GM11168 (cell line): ENCODE measurements at regions not wholly inside any gene's neighbourhood (a gene's known extent, or its start where the extent isn't known, plus 50 kb on each side); places are given as distances from the start of the nearest gene placed in this dataset.
"Not testable (repeated sequence)": the region's sequence is repeated elsewhere in the genome, so short reads cannot be mapped to it uniquely, and the experiment has no call there.

Source experiments
- in situ Hi-C: fragments of 300-500 bp; cut with MboI; formaldehyde crosslinking; loops from one replicate; pipeline ENCODE4 v1.12.0; 2022; ENCODE audit warnings: low sequenced_read_pairs; ENCODE audit not compliant: unreplicated experiment

- in situ Hi-C loops = no loop called here
These were observed 197.2 kb downstream of the GRXCR1 start for GRCh38 chr4:43089730-43090129.

GRCh38 chr4:43103048-43103447, 210.5 kb downstream of the GRXCR1 start:
- in situ Hi-C loops = no loop called here

DNA sequence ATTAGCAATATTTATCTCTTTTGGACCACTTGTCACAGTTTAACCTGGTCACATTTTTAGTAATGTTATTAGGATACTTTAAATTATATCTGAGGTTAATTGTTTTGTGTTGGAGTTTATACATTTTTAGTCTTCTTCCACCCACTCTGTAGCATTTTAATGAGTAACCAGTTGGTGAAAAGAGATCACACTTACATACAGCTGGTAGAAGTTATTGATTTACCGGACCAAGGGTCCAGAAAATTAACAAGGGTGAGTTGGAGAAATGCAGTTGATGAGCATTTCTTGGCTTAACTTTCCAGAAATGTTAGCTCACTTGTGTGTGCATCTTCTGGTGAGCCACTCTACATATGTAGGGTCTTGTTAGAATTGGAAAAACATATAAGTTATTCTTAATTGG, 219.6 kb downstream of the GRXCR1 start:
- in situ Hi-C loops = no loop called here

DNA sequence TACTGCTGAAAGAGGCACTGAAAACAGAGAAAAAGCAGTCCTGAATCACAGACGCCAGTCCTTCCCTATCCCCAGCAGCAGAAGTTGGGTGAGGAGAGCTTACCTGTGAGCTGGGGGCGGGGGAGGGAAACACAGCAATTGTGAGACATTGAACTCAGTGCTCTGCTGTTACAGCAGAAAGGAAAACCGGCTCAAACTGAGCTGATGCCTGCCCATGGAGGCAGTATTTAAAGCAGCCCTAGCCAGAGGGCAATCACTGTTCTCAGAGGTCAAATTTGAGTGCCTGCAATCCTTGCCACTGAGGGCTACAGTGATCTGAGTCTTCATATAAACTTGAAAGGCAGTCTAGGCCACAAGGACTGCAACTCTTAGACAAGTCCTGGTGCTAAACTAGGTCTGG, 220.7 kb downstream of the GRXCR1 start:
- in situ Hi-C loops = no loop called here

DNA sequence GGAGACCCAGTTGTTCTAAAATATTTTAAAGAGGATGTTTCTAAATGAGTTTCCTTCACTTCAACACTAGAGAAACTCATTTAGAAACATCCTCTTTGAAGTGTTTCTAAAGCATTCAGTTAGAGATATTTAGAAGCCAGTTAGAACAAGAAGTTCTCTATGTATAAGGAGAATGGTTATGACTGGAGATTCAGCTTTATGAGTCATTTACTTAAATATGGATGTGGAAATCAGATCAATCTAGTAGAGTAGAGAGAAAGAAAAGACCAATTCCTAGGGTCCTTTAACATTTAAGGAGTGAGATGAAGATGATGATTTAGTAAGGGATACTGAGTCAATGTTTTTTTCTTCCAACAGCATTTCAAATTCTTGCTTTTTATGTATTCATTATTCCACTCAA, 234.1 kb downstream of the GRXCR1 start:
- in situ Hi-C loops = no loop called here

DNA sequence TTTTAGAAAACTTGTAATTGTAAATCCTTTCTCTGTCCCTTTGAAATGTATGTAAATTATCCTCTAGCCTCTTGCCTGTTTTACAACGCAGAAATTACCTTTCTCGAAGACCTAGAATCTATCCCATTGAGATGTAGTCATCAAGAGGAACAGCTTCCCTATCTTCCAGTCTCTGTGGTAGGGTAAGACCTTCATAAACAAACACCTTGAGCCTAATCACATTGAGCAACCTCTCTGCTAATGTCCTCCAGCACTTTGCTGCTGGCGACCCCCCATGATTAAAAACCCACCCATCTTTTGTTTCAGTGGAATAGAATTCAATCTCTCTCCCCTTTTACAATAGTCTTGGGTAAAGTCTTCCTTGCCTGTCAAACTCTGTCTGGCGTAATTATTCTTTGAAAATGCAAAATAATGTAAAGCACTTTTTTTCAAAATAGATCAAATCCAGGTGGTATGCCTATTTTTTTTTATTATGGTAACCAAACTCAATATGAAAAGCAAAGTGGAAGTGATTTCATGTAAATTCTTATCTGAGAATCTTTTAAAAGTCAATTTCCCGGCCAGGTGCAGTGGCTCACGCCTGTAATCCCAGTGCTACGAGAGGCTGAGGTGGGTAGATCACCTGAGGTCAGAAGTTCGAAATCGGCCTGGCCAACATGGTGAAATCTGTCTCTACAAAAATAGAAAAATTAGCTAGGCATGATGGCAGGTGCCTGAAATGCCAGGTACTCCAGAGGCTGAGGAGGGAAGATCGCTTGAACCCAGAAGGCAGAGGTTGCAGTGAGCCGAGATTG, 237.9 kb downstream of the GRXCR1 start:
- in situ Hi-C loops = no loop called here

GRCh38 chr4:43132010-43132582, 239.6 kb downstream of the GRXCR1 start:
- in situ Hi-C loops = no loop called here

DNA sequence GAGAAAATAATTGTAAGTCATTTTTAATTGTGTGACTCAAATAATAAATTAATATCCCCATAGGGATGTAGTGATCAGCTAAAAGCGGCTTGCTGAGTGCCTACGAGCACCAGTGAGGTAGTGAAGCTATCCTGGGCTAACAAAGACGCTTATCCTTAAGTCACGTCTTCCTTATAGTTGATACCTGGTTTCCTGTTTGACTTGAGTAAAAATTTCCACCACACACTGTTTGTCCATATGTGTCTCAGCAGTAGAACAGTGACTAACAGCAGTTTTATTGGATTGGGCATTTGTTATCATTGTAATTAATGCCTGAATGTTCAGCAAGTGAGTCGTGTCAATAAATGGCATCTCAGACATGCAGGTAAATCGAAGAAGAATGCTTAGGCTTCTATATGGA, 241.1 kb downstream of the GRXCR1 start:
- in situ Hi-C loops = no loop called here

DNA sequence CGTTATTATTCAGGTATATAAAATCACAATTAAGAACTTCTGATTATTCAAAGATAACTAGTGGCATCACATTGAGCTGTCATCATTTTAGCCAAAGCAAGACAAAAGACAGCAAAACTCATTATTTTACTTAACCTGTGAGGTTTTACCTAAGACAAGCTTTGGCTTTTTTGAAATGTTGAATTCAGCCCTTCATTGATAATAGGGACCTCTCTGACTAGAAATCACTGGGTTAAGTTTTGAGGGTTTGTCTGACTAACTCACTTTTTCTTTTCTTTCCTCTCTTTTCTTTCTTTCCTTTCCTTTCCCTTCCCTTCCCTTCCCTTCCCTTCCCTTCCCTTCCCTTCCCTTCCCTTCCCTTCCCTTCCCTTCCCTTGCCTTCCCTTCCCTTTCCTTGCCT, 244.2 kb downstream of the GRXCR1 start:
- in situ Hi-C loops = no loop called here

- in situ Hi-C loops = no loop called here
These were observed 253.7 kb downstream of the GRXCR1 start for GRCh38 chr4:43146198-43146597.

- in situ Hi-C loops = no loop called here
These were observed 256.0 kb downstream of the GRXCR1 start for GRCh38 chr4:43148481-43148880.

GRCh38 chr4:43163101-43163792, 270.7 kb downstream of the GRXCR1 start:
- in situ Hi-C loops = no loop called here

- in situ Hi-C loops = no loop called here
These were observed 297.2 kb downstream of the GRXCR1 start for GRCh38 chr4:43189741-43190140.

- in situ Hi-C loops = not testable (repeated sequence)
These were observed 320.1 kb downstream of the GRXCR1 start for GRCh38 chr4:43212576-43212975.

DNA sequence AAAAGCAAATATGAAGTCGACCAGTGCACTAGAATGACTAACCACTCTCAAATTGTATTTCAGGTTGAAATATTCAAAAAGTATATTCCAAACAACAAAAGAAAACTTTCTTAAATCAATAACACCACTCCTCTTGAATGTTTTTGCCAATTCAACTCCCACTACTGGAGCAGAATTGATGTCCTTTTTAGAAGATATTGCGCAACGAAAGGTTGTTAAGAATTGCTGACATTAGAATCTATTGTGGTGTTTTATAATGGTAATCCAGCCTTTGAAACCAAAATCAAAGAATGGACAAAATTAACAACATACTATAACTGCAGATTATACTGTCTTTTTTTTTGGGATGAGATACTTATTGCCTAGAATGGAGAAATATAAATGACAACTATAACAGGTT, 331.3 kb downstream of the GRXCR1 start:
- in situ Hi-C loops = no loop called here

- in situ Hi-C loops = no loop called here
These were observed 332.0 kb downstream of the GRXCR1 start for GRCh38 chr4:43224559-43224958.

GRCh38 chr4:43233321-43233720, 340.8 kb downstream of the GRXCR1 start:
- in situ Hi-C loops = no loop called here

DNA sequence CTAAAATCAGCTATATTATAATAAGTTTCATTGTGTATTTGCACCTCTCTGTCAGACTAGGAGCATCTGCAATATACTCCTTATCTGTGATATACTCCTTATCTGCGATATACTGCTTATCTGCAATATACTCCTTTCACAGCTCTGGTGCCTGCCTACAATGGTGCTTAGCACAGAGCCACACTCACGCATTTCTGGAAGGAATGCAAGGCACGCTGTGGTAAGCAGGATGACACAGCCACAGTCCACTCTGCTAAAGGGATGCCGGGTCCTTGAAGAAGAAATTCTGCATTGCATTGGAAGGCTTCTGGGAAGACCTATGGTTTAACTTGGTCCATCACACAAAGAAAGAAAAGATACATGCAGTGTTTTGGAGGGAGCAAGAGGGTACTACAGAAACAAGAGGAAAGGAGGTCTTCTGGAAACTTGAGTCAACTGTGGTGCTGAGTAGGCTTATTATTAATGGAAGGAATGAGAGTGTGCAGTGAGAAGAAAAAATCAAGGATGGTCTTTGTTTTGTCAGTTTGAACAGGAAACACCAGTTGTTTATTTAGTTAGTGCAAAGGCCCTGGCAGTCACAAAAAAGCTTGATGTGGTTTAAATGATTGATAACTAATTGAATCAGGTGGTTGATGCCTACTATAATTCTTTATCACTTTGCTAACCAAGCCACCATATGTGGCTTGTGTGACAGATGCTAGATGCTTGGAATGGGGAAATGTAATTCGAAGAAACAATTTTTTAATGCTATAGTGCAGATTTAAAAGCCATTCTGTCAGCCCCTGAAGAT, 342.3 kb downstream of the GRXCR1 start:
- in situ Hi-C loops = no loop called here

GRCh38 chr4:43238008-43238407, 345.5 kb downstream of the GRXCR1 start:
- in situ Hi-C loops = no loop called here

DNA sequence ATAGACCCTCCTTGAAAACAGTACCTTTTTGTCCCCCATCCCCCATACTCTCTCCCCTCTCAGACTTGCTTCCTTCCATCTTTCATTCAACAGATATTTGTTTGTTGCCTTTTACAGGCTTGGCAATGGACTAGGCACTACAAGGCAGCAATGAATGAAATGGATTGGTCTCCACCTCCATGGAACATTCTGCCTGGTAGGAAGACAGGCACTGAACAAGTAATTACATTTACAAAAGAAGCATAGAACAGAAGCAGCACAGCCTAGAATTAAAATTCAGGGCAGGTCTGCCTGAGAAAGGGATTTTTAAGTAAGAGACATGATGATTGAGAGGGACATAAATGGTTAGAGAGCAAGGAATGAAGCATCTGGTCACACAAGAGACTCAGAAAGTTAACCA, 346.1 kb downstream of the GRXCR1 start:
- in situ Hi-C loops = no loop called here

GRCh38 chr4:43241104-43241503, 348.6 kb downstream of the GRXCR1 start:
- in situ Hi-C loops = no loop called here
